DMS114 treated with DMSO at 0.1 percent for 48 hours (cell line): ENCODE measurements at regions not wholly inside any gene's neighbourhood (a gene's known extent, or its start where the extent isn't known, plus 50 kb on each side); places are given as distances from the start of the nearest gene placed in this dataset.
"Not testable (repeated sequence)": the region's sequence is repeated elsewhere in the genome, so short reads cannot be mapped to it uniquely, and the experiment has no call there.

Experiments used
- DNase-seq: peaks from one replicate; lab custom pipeline; 2025; ENCODE audit not compliant: unreplicated experiment; lab: John Stamatoyannopoulos, UW

DNA sequence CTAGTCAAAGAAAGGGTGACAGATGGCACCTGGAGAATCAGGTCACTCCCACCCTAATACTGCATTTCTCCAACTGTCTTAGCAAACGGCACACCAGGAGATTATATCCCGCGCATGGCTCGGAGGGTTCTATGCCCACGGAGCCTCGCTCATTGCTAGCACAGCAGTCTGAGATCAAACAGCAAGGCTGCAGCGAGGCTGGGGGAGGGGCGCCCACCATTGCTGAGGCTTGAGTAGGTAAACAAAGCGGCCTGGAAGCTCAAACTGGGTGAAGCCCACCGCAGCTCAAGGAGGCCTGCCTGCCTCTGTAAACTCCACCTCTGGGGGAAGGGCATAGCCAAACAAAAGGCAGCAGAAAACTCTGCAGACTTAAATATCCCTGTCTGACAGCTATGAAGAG, 268.1 kb upstream of the GRM3 start:
- not testable (repeated sequence) for DNase-seq

DNA sequence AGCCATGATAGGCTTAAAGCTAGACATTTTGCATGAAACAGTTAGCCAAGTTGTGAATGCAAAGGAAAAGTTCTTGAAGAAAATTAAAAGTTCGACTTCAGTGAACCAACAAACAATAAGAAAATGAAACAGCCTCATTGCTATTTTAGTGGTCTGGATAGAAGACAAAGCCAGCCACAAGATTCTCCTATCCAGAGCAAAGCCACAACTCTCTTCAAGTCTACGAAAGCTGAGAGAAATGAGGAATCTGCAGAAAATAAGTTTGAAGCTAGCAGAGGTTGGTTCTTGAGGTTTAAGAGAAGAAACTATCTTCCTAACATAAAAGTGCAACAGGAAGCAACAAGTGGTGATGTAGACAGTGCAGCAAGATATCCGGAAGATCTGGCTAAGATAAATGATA, 271.4 kb upstream of the GRM3 start:
- DNase-seq = no peak

DNA sequence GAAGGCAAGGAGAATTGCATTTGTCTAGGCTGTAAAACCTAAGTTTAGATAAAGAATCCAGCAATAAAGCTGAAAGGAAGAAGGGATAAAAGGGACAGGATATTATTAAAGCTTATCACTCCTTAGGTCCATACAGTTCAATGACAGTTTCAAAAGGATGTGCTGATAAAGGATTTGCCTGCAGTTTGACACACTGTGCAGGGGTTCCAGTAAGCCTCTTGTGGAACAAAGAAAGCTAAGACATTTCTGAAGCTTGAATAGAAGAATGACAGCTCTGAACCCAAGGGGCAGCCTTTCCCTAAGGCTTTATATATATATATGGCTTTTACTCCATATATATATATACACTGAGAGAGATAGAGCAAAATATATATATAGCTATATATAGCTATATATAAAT, 276.8 kb upstream of the GRM3 start:
- no peak for DNase-seq

DNA sequence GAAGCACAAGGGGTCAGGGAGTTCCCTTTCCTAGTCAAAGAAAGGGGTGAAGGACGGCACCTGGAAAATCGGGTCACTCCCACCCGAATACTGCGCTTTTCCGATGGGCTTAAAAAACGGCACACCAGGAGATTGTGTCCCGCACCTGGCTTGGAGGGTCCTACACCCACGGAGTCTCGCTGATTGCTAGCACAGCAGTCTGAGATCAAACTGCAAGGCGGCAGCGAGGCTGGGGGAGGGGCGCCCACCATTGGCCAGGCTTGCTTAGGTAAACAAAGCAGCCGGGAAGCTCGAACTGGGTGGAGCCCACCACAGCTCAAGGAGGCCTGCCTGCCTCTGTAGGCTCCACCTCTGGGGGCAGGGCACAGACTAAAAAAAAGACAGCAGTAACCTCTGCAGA, 303.3 kb upstream of the GRM3 start:
- DNase-seq = not testable (repeated sequence)

DNA sequence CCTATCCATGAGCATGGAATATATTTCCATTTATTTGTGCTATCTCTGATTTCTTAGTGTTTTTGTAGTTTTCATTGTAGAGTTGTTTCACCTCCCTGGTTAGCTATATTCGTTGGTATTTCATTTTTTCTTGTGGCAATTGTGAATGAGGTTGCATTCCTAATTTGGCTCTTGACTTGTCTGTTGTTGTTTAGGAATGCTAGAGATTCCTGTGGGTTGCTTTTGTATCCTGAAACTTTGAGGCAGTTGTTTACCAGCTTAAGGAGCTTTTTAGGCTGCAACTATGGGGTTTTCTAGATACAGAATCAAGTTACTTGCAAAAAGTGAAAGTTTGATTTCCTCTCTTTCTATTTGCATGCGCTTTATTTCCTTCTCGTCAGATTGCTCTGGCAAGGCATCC, 304.7 kb upstream of the GRM3 start:
- no peak for DNase-seq

DNA sequence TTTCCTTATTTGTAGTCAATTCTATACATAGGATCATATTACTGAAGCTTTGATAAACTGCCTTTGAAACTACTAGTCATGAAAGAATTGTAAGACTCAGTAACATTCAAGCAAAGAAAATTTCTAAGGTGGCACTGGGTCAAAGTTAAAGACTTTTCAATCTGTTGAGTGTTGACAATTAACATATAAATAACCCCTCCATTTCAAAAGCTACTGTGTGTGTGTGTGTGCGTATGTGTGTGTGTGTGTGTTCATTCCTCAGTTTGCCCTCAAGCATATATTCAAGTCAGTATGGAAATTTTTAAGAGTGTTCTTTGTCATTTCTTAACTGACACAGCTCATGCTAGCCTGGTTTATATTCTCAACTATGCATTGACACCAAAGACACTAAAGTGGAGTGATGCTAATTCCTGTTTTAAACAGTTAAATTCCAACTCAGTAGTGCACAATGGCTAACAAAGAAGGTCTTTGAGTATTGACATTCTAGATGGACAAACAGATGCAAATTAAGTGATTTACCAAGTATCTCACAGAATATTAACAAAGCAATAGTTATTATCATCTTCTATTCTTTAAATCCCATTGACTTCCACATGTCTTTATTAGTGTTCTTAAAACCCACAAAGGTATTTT, 314.8 kb upstream of the GRM3 start:
- no peak for DNase-seq

DNA sequence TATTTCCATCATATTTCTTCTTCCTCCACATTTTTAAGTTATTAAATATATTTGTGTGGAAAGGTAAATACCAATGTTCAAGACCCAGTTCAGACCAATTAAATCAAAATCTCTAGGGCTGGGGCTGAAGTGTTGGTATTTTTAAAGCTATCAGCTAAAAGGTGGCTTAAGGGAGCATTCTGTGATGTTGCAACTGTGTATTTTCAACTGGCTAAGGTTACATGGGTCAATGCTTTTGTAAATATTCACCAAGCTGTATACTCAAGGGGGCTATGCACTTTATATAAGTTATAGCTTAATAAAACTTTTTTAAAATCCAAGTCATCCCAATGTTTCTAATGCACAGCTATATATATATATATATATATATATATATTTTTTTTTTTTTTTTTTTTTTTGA, 316.9 kb upstream of the GRM3 start:
- DNase-seq = no peak

DNA sequence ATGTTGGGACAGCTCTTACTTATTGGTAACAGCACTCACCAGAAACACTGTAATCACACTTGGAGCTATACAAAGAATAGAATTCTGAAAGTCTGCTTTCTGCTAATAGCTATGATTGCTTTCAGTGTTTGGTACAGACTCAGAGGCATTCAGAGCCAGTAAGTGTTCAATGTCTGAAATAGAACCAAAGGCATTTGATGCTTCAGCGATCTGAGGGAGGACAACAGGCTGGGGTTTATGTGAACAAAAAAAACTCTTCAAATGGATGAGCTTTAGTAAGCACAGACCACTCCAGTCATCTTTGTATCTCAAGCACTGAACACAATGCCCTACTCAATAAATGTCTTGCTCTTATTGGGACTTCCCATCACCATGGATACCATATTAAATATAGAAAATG, 322.8 kb upstream of the GRM3 start:
- DNase-seq = no peak

DNA sequence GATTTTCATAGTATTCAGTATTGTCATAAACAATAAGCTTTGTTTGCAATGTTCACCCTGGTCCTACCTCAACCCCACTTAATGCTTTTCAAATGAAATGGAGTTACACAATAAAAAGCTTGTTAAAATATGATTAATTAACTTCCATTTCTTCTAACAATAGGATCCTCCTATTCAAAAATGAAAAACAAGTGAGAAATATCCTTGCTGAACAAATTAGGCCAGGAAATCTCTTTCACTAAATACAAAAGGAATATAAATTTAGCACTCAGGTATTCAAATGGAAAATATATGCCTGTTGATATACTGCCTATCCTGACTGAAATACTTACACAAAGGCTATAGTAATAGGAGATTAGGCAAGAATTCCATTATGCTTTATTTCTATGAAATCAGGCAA, 323.4 kb upstream of the GRM3 start:
- DNase-seq = no peak

DNA sequence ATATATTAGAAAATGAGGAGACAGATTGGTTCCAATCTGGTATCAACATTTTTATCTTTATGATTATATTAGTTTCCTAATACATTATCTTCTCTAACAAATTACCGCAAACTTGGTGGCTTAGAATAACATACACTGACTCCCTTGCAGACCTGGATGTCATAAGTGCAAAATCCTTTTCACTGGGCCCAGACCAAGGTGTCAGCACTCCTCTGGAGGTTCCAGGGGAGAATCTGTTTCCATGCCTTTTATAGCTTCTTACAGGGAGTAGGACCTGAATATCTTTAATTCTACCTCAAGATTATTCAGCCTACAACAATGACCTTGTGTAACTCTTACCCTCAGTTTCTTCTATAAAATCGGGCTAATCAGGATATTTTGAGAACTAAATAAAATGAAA, 329.9 kb upstream of the GRM3 start:
- no peak for DNase-seq

DNA sequence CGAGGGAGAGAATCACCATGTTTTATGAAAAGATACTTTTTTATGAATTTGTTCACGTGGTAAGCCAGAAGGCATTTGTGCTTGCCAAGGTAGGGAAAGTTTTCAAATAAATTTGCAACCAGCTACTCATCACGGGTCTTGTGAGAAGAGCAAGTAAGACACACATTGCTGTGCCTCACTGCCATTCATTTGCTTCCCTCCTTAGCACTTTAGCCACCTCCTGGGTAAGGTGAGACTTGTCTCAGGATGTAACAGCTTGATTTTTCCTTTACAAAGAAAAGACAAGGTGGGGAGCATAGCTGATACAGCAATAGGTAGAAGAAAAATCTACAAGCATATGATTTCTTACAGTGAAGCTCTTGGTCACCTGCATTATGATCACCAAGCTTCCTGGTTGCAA, 342.4 kb upstream of the GRM3 start:
- DNase-seq = no peak

DNA sequence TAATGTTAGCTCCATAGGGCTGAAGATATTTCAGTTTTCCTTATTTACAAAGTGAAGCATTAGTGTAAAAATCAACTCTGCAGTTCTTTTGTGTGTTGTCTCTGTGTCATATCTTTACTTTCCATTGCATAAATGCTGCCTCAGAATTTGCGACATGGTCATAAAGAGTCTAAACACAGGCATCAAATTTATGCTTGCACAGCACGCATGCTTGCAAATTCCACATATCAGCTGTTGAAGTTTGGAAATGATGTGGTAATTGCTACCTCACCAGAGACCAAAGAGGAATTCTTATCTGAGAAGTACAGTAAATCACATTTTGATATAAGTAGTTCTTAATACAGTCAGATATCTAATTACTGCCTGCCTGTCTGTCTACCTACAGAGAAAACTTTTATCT, 348.2 kb upstream of the GRM3 start:
- DNase-seq = no peak

DNA sequence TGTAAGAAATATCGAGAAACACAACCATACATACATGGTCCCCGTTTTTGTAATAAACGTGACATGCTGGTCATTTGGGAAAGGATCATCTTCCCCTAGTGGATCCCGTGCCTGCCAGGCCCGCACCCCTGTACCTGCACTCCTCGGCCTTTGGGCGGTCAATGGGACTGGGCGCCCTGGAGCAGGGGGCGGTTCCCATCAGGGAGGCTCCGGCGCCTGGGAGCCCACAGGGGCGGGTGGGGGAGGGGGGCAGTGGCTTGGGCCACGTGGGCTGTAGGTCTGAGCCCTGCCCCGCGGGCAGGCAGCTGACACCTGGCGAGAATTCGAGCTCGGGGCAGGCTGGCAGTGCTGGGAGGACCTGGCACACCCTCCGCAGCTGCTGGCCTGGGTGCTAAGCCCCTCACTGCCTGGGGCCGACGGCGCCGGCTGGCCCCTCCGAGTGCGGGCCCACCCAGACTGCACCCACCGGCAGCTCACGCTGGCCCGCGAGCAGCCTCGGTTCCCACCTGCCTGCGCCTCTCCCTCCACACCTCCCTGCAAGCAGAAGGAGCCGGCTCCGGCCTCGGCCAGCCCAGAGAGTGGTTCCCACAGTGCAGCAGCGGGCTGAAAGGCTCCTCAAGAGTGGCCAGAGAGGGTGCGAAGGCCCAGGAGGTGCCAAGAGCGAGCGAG, 361.6 kb upstream of the GRM3 start:
- no peak for DNase-seq

DNA sequence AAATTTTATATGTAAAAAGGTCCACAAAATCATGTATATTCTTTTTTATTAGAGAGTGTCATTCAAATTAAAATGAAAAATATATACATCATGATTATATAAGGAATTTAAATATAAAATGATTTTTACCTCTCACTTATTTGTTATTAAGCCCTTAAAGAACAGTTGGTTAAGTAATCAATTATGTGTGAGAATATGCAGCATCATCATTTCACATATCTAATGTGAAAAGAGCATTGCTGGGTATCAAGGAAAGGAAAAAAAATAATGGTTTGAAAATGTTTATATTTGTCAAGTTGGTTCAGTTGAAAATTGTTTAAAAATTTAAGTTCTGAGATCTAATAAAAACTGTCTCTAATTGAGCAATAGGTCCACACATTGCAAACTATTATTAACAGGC, 363.6 kb upstream of the GRM3 start:
- DNase-seq = no peak

DNA sequence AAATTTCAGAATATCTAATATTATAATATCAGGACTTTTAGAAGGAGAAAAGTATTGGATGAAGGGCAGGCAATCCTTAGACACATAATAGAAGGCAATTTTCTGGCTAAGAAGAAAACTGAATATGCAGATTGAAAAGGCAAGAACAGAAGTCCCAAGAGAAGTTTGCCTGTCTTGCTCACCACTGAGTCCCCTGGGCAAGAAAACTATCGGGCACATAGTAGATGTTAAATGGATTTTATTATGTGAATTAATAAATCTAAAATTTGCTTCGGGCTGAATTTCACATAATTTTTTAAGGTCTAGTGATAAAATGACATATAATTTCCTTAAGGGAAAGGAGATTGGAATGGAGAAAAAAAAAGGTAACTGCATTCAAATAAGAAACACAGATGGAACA, 380.9 kb upstream of the GRM3 start:
- no peak for DNase-seq

DNA sequence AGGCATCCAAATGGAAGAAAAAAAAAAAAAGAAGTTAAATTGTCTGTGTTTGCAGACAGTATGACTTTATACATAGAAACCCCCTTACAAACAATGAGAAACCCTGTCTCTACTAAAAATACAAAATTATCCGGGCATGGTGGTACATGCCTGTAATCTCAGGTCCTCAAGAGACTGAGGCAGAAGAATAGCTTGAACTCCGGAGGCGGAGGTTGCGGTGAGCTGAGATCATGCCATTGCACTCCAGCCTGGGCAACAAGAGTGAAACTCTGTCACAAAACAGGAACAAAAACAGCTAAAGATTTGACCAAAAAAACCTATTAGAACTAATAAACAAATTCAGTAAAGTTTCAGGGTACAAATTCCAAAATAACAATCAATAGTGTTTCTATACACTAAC, 385.8 kb upstream of the GRM3 start:
- DNase-seq = no peak

DNA sequence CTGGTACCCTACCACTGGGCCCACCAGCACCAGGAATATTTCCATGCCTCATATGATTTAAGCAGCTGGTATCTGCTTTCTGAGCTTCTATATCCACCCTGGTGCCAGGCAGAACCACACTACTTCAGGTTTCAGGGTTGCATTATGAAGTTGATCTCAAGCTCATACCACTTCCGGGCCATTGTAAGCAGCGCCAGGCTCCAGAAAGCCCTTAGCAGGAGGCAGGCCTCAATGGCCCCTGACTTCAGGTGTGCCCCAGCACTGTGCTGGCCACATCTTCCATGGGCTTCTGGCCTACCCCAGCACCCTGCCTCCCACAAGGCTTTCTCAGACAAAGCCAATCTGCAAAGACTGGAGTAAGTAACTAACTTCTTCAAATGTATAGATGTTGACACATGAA, 391.3 kb upstream of the GRM3 start:
- no peak for DNase-seq

DNA sequence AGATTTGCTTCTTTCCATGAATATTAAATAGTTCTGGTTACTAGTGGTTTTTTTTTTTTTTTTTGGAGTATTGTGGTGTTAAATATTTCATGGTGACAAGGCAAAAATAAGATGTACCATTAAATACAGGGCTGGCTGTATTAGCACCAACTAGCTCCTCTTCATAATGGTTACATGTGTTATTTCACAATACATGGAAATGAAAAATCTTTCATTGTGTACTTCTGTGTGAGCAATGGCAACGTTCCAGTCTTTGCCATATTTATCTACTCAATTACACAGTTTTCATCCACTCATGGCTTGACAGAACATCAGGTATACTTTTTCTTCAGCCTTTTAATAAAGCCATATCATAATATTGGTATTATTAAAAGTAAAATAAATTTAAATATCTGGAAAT, 394.7 kb upstream of the GRM3 start:
- DNase-seq = no peak

DNA sequence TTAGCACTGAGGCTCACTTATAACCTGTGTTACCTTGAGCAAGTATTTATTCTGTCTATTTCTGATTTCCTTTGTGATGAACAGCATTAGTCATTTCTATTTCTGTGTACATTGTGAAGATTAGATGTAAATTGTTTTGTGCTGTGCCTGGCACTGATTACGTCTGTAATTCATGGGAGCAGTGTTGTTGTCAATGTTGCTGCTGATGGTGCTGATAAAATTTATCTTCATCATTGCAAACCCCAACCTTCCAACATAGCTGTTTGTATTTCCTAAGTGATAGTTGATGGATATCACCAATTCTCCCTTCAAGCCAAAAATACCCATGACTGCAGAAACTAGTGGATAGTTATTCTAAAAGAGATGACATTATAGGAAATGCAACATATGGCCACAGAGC, 400.5 kb upstream of the GRM3 start:
- DNase-seq = no peak

DNA sequence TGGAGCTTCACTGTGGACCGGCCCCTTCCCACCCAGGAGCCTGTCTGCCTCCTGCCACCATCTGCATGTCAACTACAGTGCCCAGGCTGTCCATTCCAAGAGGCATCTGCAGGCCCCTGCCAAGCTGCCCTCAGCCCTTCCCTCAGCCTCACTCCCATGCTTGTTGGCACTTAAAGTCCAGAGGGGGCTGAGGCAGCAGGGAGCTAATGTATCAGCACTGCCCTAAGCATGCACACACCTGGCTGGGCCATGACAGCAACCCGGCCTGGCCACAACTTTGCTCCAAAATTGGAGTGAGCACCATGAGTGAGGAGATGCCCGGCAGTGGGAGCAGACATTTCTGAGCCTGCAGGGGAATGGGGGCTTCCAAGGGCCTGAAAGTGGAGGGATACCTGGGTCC, 417.5 kb upstream of the GRM3 start:
- no peak for DNase-seq

DNA sequence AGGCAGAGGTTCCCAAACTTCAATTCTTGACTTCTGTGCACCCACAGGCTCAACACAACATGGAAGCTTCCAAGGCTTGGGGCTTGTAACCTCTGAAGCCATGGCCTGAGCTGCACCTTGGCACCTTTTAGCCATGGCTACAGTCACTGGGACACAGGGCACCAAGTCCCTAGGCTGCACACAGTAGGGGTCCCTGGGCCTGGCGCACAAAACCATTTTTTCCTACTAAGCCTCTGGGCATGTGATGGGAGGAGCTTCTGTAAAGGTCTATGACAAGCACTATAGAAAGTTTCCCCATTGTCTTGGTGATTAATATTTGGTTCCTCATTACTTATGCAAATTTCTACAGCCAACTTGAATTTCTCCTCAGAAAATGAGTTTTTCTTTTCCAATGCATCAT, 420.9 kb upstream of the GRM3 start:
- no peak for DNase-seq

DNA sequence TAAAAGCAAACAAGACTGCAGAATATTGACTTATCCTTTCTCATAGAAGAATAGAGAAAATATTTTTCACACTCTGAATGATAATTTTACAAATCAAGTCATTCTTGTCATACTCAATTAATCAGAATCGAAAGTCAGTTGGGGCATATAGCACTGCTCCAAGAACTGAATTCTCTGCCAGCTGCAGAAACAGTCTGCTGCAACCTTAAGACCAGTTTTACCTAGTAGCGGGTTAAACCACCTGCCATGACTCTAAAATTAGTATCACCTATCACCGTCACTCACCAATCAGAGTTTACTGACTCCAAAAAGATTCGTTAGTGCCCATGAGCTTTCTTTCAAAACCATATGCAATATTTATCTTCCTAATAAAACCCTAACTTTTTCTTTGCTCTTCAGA, 429.0 kb upstream of the GRM3 start:
- no peak for DNase-seq

DNA sequence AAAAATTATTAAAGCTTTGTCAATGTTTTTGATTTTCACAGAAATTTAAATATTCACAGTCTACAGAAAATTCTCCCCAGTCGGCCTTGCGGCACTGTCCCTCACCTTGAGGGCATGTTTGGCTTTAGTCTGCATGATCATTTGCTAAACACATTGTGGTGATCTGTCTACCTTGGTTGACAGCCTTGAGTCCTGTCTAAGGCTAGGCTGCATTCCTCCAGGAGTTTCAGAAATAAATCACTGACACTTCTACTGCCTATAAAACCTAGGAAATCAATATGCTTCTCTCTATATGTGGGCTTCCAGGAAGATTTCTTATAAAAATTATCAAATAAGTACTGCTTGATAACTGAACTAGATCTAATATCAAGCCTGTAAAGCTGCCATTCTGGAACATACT, 430.7 kb upstream of the GRM3 start:
- DNase-seq = no peak
